Activated CD8-positive, alpha-beta T cell treated with anti-CD3 and anti-CD28 coated beads for 36 hours (primary cell): ENCODE measurements at regions not wholly inside any gene's neighbourhood (a gene's known extent, or its start where the extent isn't known, plus 50 kb on each side); places are given as distances from the start of the nearest gene placed in this dataset.

Experiments
- ATAC-seq: fragments of 200-7000 bp; cut with Tn5 transposase; one replicate; pipeline ENCODE4 v1.10.0; 2021; ENCODE audit warnings: mild to moderate bottlenecking, moderate library complexity
- CTCF ChIA-PET: fragments of 350-600 bp; sonication (Branson Sonifier 250); formaldehyde crosslinking; loops from one replicate; lab custom pipeline; 2021; ENCODE audit warnings: antibody characterized with exemption; lab: Charles Lee
- POLR2A ChIA-PET: fragments of 350-600 bp; sonication (Branson Sonifier 250); formaldehyde crosslinking; loops from one replicate; lab custom pipeline; 2021; ENCODE audit warnings: antibody characterized with exemption; lab: Charles Lee
- DNase-seq: peaks from one replicate; pipeline ENCODE4 v3.0.0-alpha.2; 2020
- H3K27ac Mint-ChIP-seq: one replicate; pipeline ENCODE4 v1.8.0; 2021; ENCODE audit warnings: mild to moderate bottlenecking, mixed read lengths
- H3K27me3 Mint-ChIP-seq: one replicate; pipeline ENCODE4 v1.8.0; 2021; ENCODE audit warnings: mixed read lengths
- H3K36me3 Mint-ChIP-seq: one replicate; pipeline ENCODE4 v1.8.0; 2021; ENCODE audit warnings: low read depth, mixed read lengths
- H3K4me1 Mint-ChIP-seq: one replicate; pipeline ENCODE4 v1.8.0; 2021; ENCODE audit warnings: low read depth, mixed read lengths
- H3K4me3 Mint-ChIP-seq: one replicate; pipeline ENCODE4 v1.8.0; 2021; ENCODE audit warnings: mild to moderate bottlenecking, moderate library complexity, mixed read lengths
- H3K9me3 Mint-ChIP-seq: one replicate; pipeline ENCODE4 v1.8.0; 2021; ENCODE audit warnings: mixed read lengths
- CTCF ChIP-seq: fragments of 200-600 bp; IDR thresholded peaks from one replicate; pipeline ENCODE4 v1.8.0; 2022; ENCODE audit warnings: antibody characterized with exemption, mild to moderate bottlenecking
- intact Hi-C: fragments of 100-400 bp; cut with micrococcal nuclease; formaldehyde crosslinking; loops from one replicate; pipeline ENCODE4 v1.10.0; 2022

- TF ChIP-seq CTCF = no peak
- ATAC-seq = no peak
- Mint-ChIP-seq H3K27ac (no peak overlapping the region), H3K27me3 (peaks cover 9% of the 10 kb centered on the region), H3K4me1 (no peaks in the 10 kb centered on the region), H3K36me3 (no peaks in the 10 kb centered on the region), H3K9me3 (no peaks in the 10 kb centered on the region), H3K4me3 (no peak overlapping the region)
- ChIA-PET POLR2A (no interaction called here), CTCF (no interaction called here)
- intact Hi-C loops = no loop called here
- DNase-seq = no peak
Observed at GRCh38 chr2:145026456-145027455, 506.8 kb upstream of the ZEB2 start.

- POLR2A ChIA-PET = no interaction called here
- peaks cover 9% of the 10 kb centered on the region for H3K27me3 Mint-ChIP-seq
- H3K4me1 Mint-ChIP-seq = no peaks in the 10 kb centered on the region
- no peaks in the 10 kb centered on the region for H3K9me3 Mint-ChIP-seq
- no peak for DNase-seq
- no peaks in the 10 kb centered on the region for H3K36me3 Mint-ChIP-seq
- CTCF ChIA-PET = no interaction called here
- H3K4me3 Mint-ChIP-seq = no peak overlapping the region
- intact Hi-C loops = no loop called here
- no peak overlapping the region for H3K27ac Mint-ChIP-seq
- no peak for TF ChIP-seq CTCF
- no peak for ATAC-seq
Observed at GRCh38 chr2:145025382-145025781, 505.5 kb upstream of the ZEB2 start.

GRCh38 chr2:145023334-145023934 is 503.5 kb upstream of the ZEB2 start:
- CTCF ChIA-PET = no interaction called here
- no peaks in the 10 kb centered on the region for H3K9me3 Mint-ChIP-seq
- H3K4me1 Mint-ChIP-seq = no peaks in the 10 kb centered on the region
- POLR2A ChIA-PET = interaction anchor here (0.6 kb wide), 1 partner anchor 21 kb away, joined by 3 read pairs; no protein-coding TSS in a partner anchor
- H3K27me3 Mint-ChIP-seq = peaks cover 6% of the 10 kb centered on the region
- no peaks in the 10 kb centered on the region for H3K36me3 Mint-ChIP-seq
- TF ChIP-seq CTCF = no peak
- intact Hi-C loops = no loop called here
- ATAC-seq (no peak), DNase-seq (no peak)
- H3K27ac Mint-ChIP-seq = no peak overlapping the region
- no peak overlapping the region for H3K4me3 Mint-ChIP-seq

GRCh38 chr2:145022666-145023333 is 502.9 kb upstream of the ZEB2 start:
- DNase-seq (no peak), ATAC-seq (no peak)
- no peaks in the 10 kb centered on the region for H3K4me1 Mint-ChIP-seq
- H3K27ac Mint-ChIP-seq = no peak overlapping the region
- no peaks in the 10 kb centered on the region for H3K9me3 Mint-ChIP-seq
- intact Hi-C loops = no loop called here
- ChIA-PET POLR2A (no interaction called here), CTCF (no interaction called here)
- H3K27me3 Mint-ChIP-seq = peaks cover 6% of the 10 kb centered on the region
- no peak overlapping the region for H3K4me3 Mint-ChIP-seq
- TF ChIP-seq CTCF = no peak
- no peaks in the 10 kb centered on the region for H3K36me3 Mint-ChIP-seq
